ENCODE measurements at regions not wholly inside any gene's neighbourhood (a gene's known extent, or its start where the extent isn't known, plus 50 kb on each side); places are given as distances from the start of the nearest gene placed in this dataset.

DNA sequence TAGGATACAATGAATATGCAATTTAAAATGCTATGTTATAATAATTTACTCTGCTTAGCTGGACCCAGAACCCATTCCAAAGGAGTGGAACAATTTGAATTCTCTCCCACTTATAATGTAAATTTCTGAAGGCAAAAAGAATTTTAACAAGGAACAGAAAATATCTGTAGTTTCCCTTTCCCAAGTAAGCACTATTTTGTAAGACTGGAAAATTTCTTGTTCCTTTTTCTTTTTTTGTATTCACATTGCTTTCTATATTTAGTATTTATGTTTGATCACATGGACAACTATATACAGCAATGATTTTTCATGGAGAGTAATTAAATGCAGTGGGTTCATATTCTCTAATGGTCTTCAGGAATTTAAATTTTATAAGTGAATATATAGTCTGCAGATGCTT is 127.4 kb downstream of the GPR85 start:
- ATAC-seq (no peak), DNase-seq (ENCODE audit: low read depth, low spot score) (no peak)
- Histone ChIP-seq H3K9ac (ENCODE audit: low read length) (no peak overlapping the region), H3K27me3 (ENCODE audit: insufficient read depth, low read length) (no peaks in the 10 kb centered on the region), H3K4me1 (ENCODE audit: control insufficient read depth in 1 of 2, insufficient read depth in 2 of 2, low read length in 2 of 2) (no peaks in the 10 kb centered on the region), H3K4me2 (ENCODE audit: low read length) (no peak overlapping the region), H3K27ac (ENCODE audit: low read depth, low read length) (no peak overlapping the region), H3K9me2 (ENCODE audit: insufficient read depth) (no peaks in the 10 kb centered on the region), H2AFZ (ENCODE audit: low read depth, low read length, poor library complexity, severe bottlenecking) (no peak overlapping the region), H3K4me3 (replicated peaks in 1 of 2; ENCODE audit: low read depth in 1 of 2, low read length in 2 of 2) (no peak overlapping the region), H4K20me1 (ENCODE audit: insufficient read depth) (no peaks in the 10 kb centered on the region), H3K79me2 (ENCODE audit: insufficient read depth, low read length) (no peaks in the 10 kb centered on the region), H3K36me3 (ENCODE audit: control insufficient read depth in 1 of 2, insufficient read depth in 2 of 2, low read length in 2 of 2) (no peaks in the 10 kb centered on the region), H3K9me3 (ENCODE audit: control insufficient read depth in 1 of 2, insufficient read depth in 1 of 2, low read depth in 1 of 2, low read length in 2 of 2) (no peaks in the 10 kb centered on the region)
- ChIA-PET CTCF (no interaction called here), RAD21 (ENCODE audit: low non-redundant PET in 1 of 2, low total read pairs in 2 of 2, uncharacterized antibody in 2 of 2, unreplicated experiment in 2 of 2) (no interaction called here), POLR2A (no interaction called here)
- no TSS peak for BruUV-seq (replicated peaks)
- intact Hi-C loops (cut with micrococcal nuclease) = no loop called here
- TF ChIP-seq CEBPB (IDR thresholded peaks at IDR 0.05; ENCODE audit: low read depth) (no peak), YY1 (IDR thresholded peaks at IDR 0.05; ENCODE audit: extremely low read depth, insufficient replicate concordance, low read depth, low read length) (no peak), FOSL1 (IDR thresholded peaks at IDR 0.05; ENCODE audit: low read depth) (no peak), EZH2phosphoT487 (IDR thresholded peaks at IDR 0.05; ENCODE audit: borderline replicate concordance) (no peak), POLR2A (IDR thresholded peaks at IDR 0.05; ENCODE audit: borderline replicate concordance, extremely low read depth, insufficient read depth, insufficient read length) (no peak), EZH2 (IDR thresholded peaks at IDR 0.05) (no peak)
- TF ChIP-seq, protein P1, sequence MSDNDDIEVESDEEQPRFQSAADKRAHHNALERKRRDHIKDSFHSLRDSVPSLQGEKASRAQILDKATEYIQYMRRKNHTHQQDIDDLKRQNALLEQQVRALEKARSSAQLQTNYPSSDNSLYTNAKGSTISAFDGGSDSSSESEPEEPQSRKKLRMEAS (IDR thresholded peaks at IDR 0.05) = no peak

DNA sequence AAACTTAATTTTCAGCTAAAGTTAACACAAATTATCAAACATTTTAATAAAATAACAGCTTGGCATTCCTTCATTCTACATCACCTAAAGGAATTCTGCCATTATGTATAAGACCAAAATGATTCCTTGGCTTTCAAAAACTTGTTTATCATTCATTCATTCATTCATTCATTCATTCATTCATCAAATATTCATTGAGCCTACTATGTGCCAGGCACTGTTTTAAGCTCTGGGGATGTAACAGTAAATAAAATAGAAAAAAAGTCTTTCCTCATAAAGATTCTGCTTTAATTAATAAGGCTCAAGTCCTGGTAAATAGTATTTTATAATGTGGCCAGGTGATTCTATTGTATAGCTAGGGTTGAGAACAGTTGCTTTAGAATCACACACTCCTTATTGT is 127.9 kb downstream of the GPR85 start:
- no peak for ATAC-seq
- intact Hi-C loops (cut with micrococcal nuclease) = no loop called here
- RAD21 ChIA-PET (ENCODE audit: low non-redundant PET in 1 of 2, low total read pairs in 2 of 2, uncharacterized antibody in 2 of 2, unreplicated experiment in 2 of 2) = no interaction called here
- no peak for DNase-seq (ENCODE audit: low read depth, low spot score)
- no peaks in the 10 kb centered on the region for H3K79me2 ChIP-seq (ENCODE audit: insufficient read depth, low read length)
- no peaks in the 10 kb centered on the region for H3K27me3 ChIP-seq (ENCODE audit: insufficient read depth, low read length)
- no peak overlapping the region for H3K4me2 ChIP-seq (ENCODE audit: low read length)
- H2AFZ ChIP-seq (ENCODE audit: low read depth, low read length, poor library complexity, severe bottlenecking) = no peak overlapping the region
- H3K4me1 ChIP-seq (ENCODE audit: control insufficient read depth in 1 of 2, insufficient read depth in 2 of 2, low read length in 2 of 2) = no peaks in the 10 kb centered on the region
- no peaks in the 10 kb centered on the region for H3K36me3 ChIP-seq (ENCODE audit: control insufficient read depth in 1 of 2, insufficient read depth in 2 of 2, low read length in 2 of 2)
- no TSS peak for BruUV-seq (replicated peaks)
- no peaks in the 10 kb centered on the region for H4K20me1 ChIP-seq (ENCODE audit: insufficient read depth)
- H3K4me3 ChIP-seq (replicated peaks in 1 of 2; ENCODE audit: low read depth in 1 of 2, low read length in 2 of 2) = no peak overlapping the region
- H3K27ac ChIP-seq (ENCODE audit: low read depth, low read length) = no peak overlapping the region
- POLR2A ChIA-PET = no interaction called here
- no peaks in the 10 kb centered on the region for H3K9me2 ChIP-seq (ENCODE audit: insufficient read depth)
- TF ChIP-seq SP1 (IDR thresholded peaks at IDR 0.05; ENCODE audit: low read depth) (no peak), JUND (IDR thresholded peaks at IDR 0.05) (no peak), ELF1 (IDR thresholded peaks at IDR 0.05; ENCODE audit: borderline replicate concordance, low read depth) (no peak), EZH2 (IDR thresholded peaks at IDR 0.05) (no peak)
- TF ChIP-seq, protein P1 (IDR thresholded peaks at IDR 0.05) = no peak
- CTCF ChIA-PET = no interaction called here
- H3K9me3 ChIP-seq (ENCODE audit: control insufficient read depth in 1 of 2, insufficient read depth in 1 of 2, low read depth in 1 of 2, low read length in 2 of 2) = no peaks in the 10 kb centered on the region
- no peak overlapping the region for H3K9ac ChIP-seq (ENCODE audit: low read length)
